BE2C (cell line): ENCODE measurements at regions not wholly inside any gene's neighbourhood (a gene's known extent, or its start where the extent isn't known, plus 50 kb on each side); places are given as distances from the start of the nearest gene placed in this dataset.

Source experiments
- DNase-seq: peaks from one replicate; pipeline ENCODE4 v3.0.0-alpha.2; 2020
- H3K27me3 ChIP-seq: fragments of 250-450 bp; sonication (Bioruptor Pico); 2 replicates; pipeline ENCODE4 v1.5.1; 2020; ENCODE audit warnings: mild to moderate bottlenecking
- H3K36me3 ChIP-seq: fragments of 250-450 bp; sonication (Bioruptor Pico); 2 replicates; pipeline ENCODE4 v1.5.1; 2020; ENCODE audit warnings: mild to moderate bottlenecking
- H3K4me1 ChIP-seq: fragments of 250-450 bp; sonication (Bioruptor Pico); 2 replicates; pipeline ENCODE4 v1.5.1; 2020
- H3K4me3 ChIP-seq: 2 replicates; pipeline ENCODE4 v1.5.1; 2011; ENCODE audit warnings: low read depth, low read length
- H3K9me3 ChIP-seq: fragments of 250-450 bp; sonication (Bioruptor Pico); 2 replicates; pipeline ENCODE4 v1.5.1; 2020
- TF ChIP-seq, protein P1 (sequence below): IDR thresholded peaks from 2 replicates; pipeline ENCODE4 v1.5.1; 2012; ENCODE audit warnings: mild to moderate bottlenecking, low read depth, low read length

DNA sequence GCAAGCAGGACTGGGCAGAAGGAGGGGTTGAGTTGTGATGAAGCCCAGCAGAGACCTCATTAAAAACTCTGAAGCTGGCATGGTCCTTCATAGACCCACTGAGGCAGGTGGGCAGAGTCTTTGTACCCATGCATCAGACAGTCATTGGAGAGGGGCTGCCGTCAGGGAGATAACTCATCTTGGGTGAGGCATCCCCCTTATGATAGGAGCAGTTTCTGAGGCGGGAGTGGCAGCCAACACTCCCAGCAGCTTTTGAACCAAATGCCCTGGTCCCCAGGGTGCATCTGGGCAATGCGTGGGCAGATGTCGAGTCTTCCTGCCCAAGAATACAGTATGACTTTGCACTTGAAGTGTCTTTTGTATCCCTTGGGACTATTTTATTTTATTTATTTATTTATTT lies 68.1 kb downstream of the HTR5A start:
- Histone ChIP-seq H3K4me1 (no peaks in the 10 kb centered on the region), H3K4me3 (no peak overlapping the region), H3K27me3 (peaks cover 20% of the 10 kb centered on the region), H3K36me3 (no peaks in the 10 kb centered on the region), H3K9me3 (no peaks in the 10 kb centered on the region)
- DNase-seq = no peak
- TF ChIP-seq, protein P1, sequence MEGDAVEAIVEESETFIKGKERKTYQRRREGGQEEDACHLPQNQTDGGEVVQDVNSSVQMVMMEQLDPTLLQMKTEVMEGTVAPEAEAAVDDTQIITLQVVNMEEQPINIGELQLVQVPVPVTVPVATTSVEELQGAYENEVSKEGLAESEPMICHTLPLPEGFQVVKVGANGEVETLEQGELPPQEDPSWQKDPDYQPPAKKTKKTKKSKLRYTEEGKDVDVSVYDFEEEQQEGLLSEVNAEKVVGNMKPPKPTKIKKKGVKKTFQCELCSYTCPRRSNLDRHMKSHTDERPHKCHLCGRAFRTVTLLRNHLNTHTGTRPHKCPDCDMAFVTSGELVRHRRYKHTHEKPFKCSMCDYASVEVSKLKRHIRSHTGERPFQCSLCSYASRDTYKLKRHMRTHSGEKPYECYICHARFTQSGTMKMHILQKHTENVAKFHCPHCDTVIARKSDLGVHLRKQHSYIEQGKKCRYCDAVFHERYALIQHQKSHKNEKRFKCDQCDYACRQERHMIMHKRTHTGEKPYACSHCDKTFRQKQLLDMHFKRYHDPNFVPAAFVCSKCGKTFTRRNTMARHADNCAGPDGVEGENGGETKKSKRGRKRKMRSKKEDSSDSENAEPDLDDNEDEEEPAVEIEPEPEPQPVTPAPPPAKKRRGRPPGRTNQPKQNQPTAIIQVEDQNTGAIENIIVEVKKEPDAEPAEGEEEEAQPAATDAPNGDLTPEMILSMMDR = no peak

DNA sequence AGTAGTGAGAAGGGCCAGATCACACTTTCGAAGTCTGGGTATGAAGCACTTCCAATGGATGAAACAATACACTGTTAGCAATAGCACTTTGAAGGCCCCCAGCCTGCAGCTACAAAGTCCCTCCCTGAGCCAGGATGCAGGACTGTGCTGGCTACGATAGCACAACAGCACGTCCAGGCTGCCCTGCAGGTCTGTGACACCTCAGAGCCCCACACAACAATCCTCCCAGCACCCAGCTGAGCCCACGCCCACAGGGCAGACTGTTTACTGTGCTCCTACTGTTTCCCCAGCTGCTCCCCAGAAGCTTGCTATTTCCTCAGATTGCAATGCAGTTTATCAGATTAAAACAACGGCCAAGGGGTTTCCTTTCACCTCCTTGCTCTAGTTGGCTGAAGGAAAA lies 71.4 kb downstream of the HTR5A start:
- TF ChIP-seq, protein P1 = no peak
- H3K4me1 ChIP-seq = no peaks in the 10 kb centered on the region
- H3K36me3 ChIP-seq = no peaks in the 10 kb centered on the region
- H3K4me3 ChIP-seq = no peak overlapping the region
- no peak for DNase-seq
- H3K27me3 ChIP-seq = peaks cover 38% of the 10 kb centered on the region
- no peaks in the 10 kb centered on the region for H3K9me3 ChIP-seq

DNA sequence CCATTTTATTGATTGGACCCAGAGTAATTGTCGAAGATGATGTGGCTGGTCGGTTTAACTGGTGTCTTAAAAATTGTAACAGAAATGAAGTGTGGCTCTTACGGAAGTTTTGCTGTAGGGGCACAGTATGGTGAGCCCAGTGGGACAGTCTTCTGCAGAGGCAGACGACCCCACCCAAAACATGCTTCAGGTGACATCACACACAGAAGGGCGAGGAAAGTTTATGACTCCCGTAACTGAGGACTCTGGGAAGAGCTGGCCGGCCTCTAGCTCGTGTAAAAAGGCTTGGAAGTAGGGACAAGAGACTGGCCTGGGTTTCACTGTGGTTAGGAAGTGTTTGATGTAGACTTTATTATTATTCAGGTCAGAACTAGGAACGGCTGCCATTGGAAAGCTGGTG lies 73.3 kb downstream of the HTR5A start:
- Histone ChIP-seq H3K36me3 (no peaks in the 10 kb centered on the region), H3K9me3 (no peaks in the 10 kb centered on the region), H3K4me3 (no peak overlapping the region), H3K27me3 (peaks cover 38% of the 10 kb centered on the region), H3K4me1 (no peaks in the 10 kb centered on the region)
- no peak for DNase-seq
- TF ChIP-seq, protein P1 = no peak

DNA sequence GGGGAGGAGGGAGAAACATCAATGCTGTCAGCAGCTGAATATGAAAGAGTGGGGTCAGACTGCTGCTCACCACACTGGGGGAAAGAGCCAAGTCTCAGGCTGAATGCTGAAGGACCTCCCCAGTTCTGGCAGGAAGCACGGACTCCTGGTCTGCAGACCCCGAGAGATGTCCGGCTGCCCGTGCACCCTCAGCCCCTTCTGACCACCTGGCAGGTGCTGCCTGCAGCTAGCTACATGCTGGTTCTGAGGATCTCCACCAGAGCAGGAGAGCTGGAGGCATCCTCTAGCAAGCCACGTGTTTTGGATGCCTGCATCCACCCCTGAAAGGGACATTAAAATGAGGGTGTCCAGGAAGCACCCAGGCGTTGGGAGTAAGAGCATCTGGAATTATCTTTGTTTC lies 74.2 kb downstream of the HTR5A start:
- no peaks in the 10 kb centered on the region for H3K9me3 ChIP-seq
- H3K27me3 ChIP-seq = peaks cover 40% of the 10 kb centered on the region
- no peak for DNase-seq

DNA sequence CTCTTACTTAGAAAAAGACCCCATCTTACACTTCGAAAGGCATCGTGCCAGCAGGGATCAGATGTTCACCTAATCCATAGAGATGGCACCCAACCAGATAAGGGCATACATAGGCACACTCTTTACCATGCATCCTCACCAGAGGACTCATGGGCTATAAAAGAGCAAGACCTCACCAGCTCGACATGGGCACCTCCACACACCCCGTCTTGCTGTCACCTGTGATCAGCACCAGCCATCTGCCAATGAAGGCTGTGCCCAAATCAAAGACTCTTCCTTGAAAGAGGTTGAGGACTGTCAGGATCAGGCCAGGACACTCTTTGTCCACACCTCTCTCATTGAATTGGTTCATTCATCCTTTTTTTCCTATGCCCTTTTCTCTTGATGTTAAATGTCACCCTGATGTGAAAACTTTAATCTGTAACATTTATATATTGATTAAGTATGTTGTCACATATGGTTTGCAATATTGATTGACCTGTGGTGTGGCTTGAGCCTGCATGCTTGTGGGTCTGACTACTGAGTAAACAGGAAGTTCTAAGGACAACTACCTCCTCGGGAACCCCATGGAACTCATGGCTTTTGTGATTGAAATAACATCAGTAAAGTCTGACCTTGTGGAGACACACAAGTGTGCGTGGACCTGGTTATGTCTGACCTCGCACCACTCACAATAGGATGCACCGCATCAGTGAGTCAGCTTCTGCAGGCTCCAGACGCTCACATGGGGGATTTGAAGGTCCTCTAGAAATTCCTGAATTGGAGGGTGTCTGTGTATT lies 75.5 kb downstream of the HTR5A start:
- TF ChIP-seq, protein P1 = no peak
- no peak overlapping the region for H3K4me3 ChIP-seq
- H3K27me3 ChIP-seq = peaks cover 47% of the 10 kb centered on the region
- no peaks in the 10 kb centered on the region for H3K36me3 ChIP-seq
- DNase-seq = no peak
- no peaks in the 10 kb centered on the region for H3K9me3 ChIP-seq
- no peaks in the 10 kb centered on the region for H3K4me1 ChIP-seq

More for the DNA sequence above, 74.2 kb downstream of the HTR5A start:
- Histone ChIP-seq H3K4me1 (no peaks in the 10 kb centered on the region), H3K36me3 (no peaks in the 10 kb centered on the region), H3K4me3 (no peak overlapping the region)
- TF ChIP-seq, protein P1 = no peak

DNA sequence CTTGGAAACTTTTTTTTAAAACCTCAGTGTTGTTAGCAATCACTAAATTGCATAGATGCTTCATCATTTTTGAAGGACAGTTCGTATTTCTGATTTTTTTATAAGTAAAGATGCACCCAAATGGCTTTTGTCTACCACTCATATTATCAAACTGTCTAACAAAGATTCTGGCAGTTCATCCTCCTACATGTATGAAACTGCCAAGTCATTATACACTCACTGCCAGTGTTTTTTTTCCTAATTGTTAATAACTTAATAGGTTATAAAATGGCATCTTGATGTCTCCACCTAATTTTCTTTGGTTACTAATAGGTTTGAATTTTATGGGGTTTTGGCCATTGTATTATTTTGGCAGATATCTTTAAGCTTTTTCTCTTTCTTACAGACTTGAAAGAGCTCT lies 77.0 kb downstream of the HTR5A start:
- H3K4me3 ChIP-seq = no peak overlapping the region
- no peaks in the 10 kb centered on the region for H3K4me1 ChIP-seq
- peaks cover 37% of the 10 kb centered on the region for H3K27me3 ChIP-seq
- no peaks in the 10 kb centered on the region for H3K9me3 ChIP-seq
- H3K36me3 ChIP-seq = no peaks in the 10 kb centered on the region
- TF ChIP-seq, protein P1 = no peak
- DNase-seq = no peak
